A673 (cell line): ENCODE measurements at regions not wholly inside any gene's neighbourhood (a gene's known extent, or its start where the extent isn't known, plus 50 kb on each side); places are given as distances from the start of the nearest gene placed in this dataset.

Experiments used
- BruUV-seq: library from RNA; stranded (reverse); fragments of 400-500 nt; replicated peaks from 2 replicates; lab custom pipeline; 2021; lab: Mats Ljungman, UMichigan
- CTCF ChIA-PET: fragments of 300-600 bp; sonication (Branson Sonifier 250); formaldehyde crosslinking; loops from one replicate; lab custom pipeline; 2022; ENCODE audit warnings: antibody characterized with exemption; lab: Charles Lee
- POLR2A ChIA-PET: fragments of 300-600 bp; sonication (Branson Sonifier 250); formaldehyde crosslinking; loops from one replicate; lab custom pipeline; 2022; ENCODE audit warnings: antibody characterized with exemption; ENCODE audit not compliant: low non-redundant PET; lab: Charles Lee
- DNase-seq: peaks from one replicate; pipeline ENCODE4 v3.0.0-alpha.2; 2015; ENCODE audit warnings: low spot score
- H3K27ac ChIP-seq: fragments of 200-600 bp; sonication (generic); 2 replicates; pipeline ENCODE4 v1.5.1; 2016; ENCODE audit warnings: mixed run types, low read depth, mild to moderate bottlenecking, mixed read lengths, antibody characterized with exemption, low read length; ENCODE audit not compliant: poor library complexity, severe bottlenecking
- H3K27me3 ChIP-seq: fragments of 200-600 bp; sonication (generic); replicated peaks from 2 replicates; pipeline ENCODE4 v1.6.1; 2017; ENCODE audit warnings: mixed run types, low read depth, mild to moderate bottlenecking, mixed read lengths, antibody characterized with exemption, low read length; ENCODE audit not compliant: insufficient read depth, poor library complexity
- H3K36me3 ChIP-seq: fragments of 200-600 bp; sonication (generic); 2 replicates; pipeline ENCODE4 v1.6.1; 2016; ENCODE audit warnings: mixed run types, mild to moderate bottlenecking, mixed read lengths, antibody characterized with exemption, low read length; ENCODE audit not compliant: insufficient read depth, poor library complexity, severe bottlenecking
- H3K4me1 ChIP-seq: fragments of 200-600 bp; sonication (generic); 2 replicates; pipeline ENCODE4 v1.6.1; 2017; ENCODE audit warnings: mixed run types, mild to moderate bottlenecking, mixed read lengths, antibody characterized with exemption, low read length; ENCODE audit not compliant: insufficient read depth, poor library complexity, severe bottlenecking
- H3K4me3 ChIP-seq: fragments of 200-600 bp; sonication (generic); 2 replicates; pipeline ENCODE4 v1.5.1; 2016; ENCODE audit warnings: low read depth, mixed run types, mild to moderate bottlenecking, mixed read lengths, low read length; ENCODE audit not compliant: poor library complexity, severe bottlenecking
- H3K9me3 ChIP-seq: fragments of 200-600 bp; sonication (generic); 2 replicates; pipeline ENCODE4 v1.6.1; 2016; ENCODE audit warnings: mixed run types, low read depth, mild to moderate bottlenecking, mixed read lengths, antibody characterized with exemption, low read length; ENCODE audit not compliant: poor library complexity, severe bottlenecking
- CTCF ChIP-seq: fragments of 300-800, 200-600 bp; sonication (generic); conservative IDR thresholded peaks from 2 replicates; pipeline ENCODE4 v1.5.1; 2017; ENCODE audit warnings: low read depth, mild to moderate bottlenecking, antibody characterized with exemption, low read length, moderate library complexity, mixed read lengths
- EZH2 ChIP-seq: fragments of 200-600 bp; sonication (generic); IDR thresholded peaks from 2 replicates; pipeline ENCODE4 v1.6.1; 2017; ENCODE audit warnings: borderline replicate concordance, low read depth, mild to moderate bottlenecking, mixed read lengths, antibody characterized with exemption, low read length; ENCODE audit not compliant: poor library complexity, severe bottlenecking
- intact Hi-C: fragments of 100-400 bp; cut with micrococcal nuclease; formaldehyde crosslinking; loops from one replicate; pipeline ENCODE4 v1.10.0; 2022; ENCODE audit not compliant: unreplicated experiment

- Histone ChIP-seq H3K4me3 (no peak overlapping the region), H3K27me3 (no peaks in the 10 kb centered on the region), H3K27ac (no peak overlapping the region), H3K36me3 (no peaks in the 10 kb centered on the region), H3K4me1 (no peaks in the 10 kb centered on the region), H3K9me3 (no peaks in the 10 kb centered on the region)
- TF ChIP-seq EZH2 (no peak), CTCF (no peak)
- DNase-seq, result no peak
- POLR2A ChIA-PET, result no interaction called here
- no TSS peak for BruUV-seq
- CTCF ChIA-PET, result no interaction called here
- intact Hi-C loops, result no loop called here
Measured at GRCh38 chr16:72262711-72263110, 90.8 kb upstream of the PMFBP1 start.

- TF ChIP-seq CTCF (no peak), EZH2 (no peak)
- Histone ChIP-seq H3K9me3 (no peaks in the 10 kb centered on the region), H3K4me3 (no peak overlapping the region), H3K4me1 (no peaks in the 10 kb centered on the region), H3K36me3 (no peaks in the 10 kb centered on the region), H3K27ac (no peak overlapping the region), H3K27me3 (no peaks in the 10 kb centered on the region)
- DNase-seq, result no peak
- intact Hi-C loops, result no loop called here
- ChIA-PET CTCF (no interaction called here), POLR2A (no interaction called here)
- BruUV-seq, result no TSS peak
Measured at GRCh38 chr16:72261127-72261526, 89.2 kb upstream of the PMFBP1 start.

- POLR2A ChIA-PET, result no interaction called here
- no peaks in the 10 kb centered on the region for H3K9me3 ChIP-seq
- no peaks in the 10 kb centered on the region for H3K27me3 ChIP-seq
- TF ChIP-seq CTCF (no peak), EZH2 (no peak)
- H3K4me3 ChIP-seq, result no peak overlapping the region
- no peak for DNase-seq
- CTCF ChIA-PET, result no interaction called here
- intact Hi-C loops, result no loop called here
- no peaks in the 10 kb centered on the region for H3K4me1 ChIP-seq
- no TSS peak for BruUV-seq
- no peak overlapping the region for H3K27ac ChIP-seq
- H3K36me3 ChIP-seq, result no peaks in the 10 kb centered on the region
Measured at GRCh38 chr16:72256398-72257066, 84.6 kb upstream of the PMFBP1 start.
